ENCODE measurements at regions not wholly inside any gene's neighbourhood (a gene's known extent, or its start where the extent isn't known, plus 50 kb on each side); places are given as distances from the start of the nearest gene placed in this dataset.

DNA sequence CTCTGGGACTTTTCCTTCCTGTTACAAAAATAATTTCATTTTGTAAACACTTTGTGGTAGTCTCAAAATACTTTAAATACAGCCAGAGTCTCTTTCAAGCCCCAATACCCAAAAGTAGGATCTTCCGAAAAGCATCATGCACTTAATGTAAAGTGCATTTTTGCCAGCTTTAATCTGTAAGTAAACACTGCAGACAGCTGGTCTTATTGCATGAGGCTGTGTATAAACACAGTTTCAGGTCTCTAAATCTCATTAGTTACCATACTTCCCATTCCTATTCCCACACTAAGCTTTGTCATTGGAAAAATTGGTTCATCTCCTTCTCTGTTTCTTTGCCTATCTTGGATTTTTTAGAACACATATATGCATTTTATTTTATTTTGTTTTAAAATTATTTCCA is 87.6 kb upstream of the GNAI1 start:
- DNase-seq (ENCODE audit: low read depth, low spot score) = no peak
- ChIA-PET CTCF (interaction anchor here (0.7 to 5.7 kb wide), 17 partner anchors 13 to 1912 kb away, joined by 3 to 131 read pairs (median 9); no protein-coding TSS in a partner anchor), POLR2A (no interaction called here)
- Histone ChIP-seq H4K20me1 (replicated peaks; ENCODE audit: control insufficient read depth, extremely low read depth, insufficient read depth, low read length) (no peaks in the 10 kb centered on the region), H3K27ac (ENCODE audit: insufficient read depth, low read depth, low read length) (no peak overlapping the region), H3K4me2 (ENCODE audit: insufficient read depth, low read length) (no peak overlapping the region), H3K27me3 (ENCODE audit: control insufficient read depth in 2 of 2, insufficient read depth in 2 of 2, low read length in 2 of 2) (no peaks in the 10 kb centered on the region), H3K36me3 (ENCODE audit: control insufficient read depth in 2 of 2, extremely low read depth in 1 of 2, insufficient read depth in 2 of 2, low read length in 2 of 2) (no peaks in the 10 kb centered on the region), H3K9ac (replicated peaks; ENCODE audit: extremely low read depth, insufficient read depth, low read length) (no peak overlapping the region), H3K9me1 (replicated peaks; ENCODE audit: control insufficient read depth, extremely low read depth, insufficient read depth, low read length) (no peaks in the 10 kb centered on the region), H2AFZ (ENCODE audit: low read depth, low read length) (no peak overlapping the region), H3K79me2 (ENCODE audit: control insufficient read depth, insufficient read depth, low read length) (no peaks in the 10 kb centered on the region), H3K9me3 (replicated peaks; ENCODE audit: control insufficient read depth, insufficient read depth, low read length) (no peaks in the 10 kb centered on the region), H3K4me1 (ENCODE audit: control insufficient read depth, extremely low read depth, insufficient read depth, low read length) (no peaks in the 10 kb centered on the region), H3K4me3 (replicated peaks in 1 of 3; ENCODE audit: insufficient read depth in 1 of 3, low read depth in 1 of 3, low read length in 3 of 3) (no peak overlapping the region)
- intact Hi-C loops (cut with micrococcal nuclease) (no loop called here), dilution Hi-C loops (cut with MboI; ENCODE audit: extremely low pct_ligation_motif_present, low sequenced_read_pairs) (no loop called here)
- no TSS peak for BruUV-seq (replicated peaks)
- no peak for TF ChIP-seq MYC (IDR thresholded peaks at IDR 0.05; ENCODE audit: low read depth, low read length)
- TF ChIP-seq JUN (IDR thresholded peaks at IDR 0.05; ENCODE audit: borderline replicate concordance, insufficient read depth, insufficient read length, low read depth) = no peak
- no peak for TF ChIP-seq EZH2 (IDR thresholded peaks at IDR 0.05; ENCODE audit: borderline replicate concordance, low read depth, low read length, severe bottlenecking)
- TF ChIP-seq, protein P1, sequence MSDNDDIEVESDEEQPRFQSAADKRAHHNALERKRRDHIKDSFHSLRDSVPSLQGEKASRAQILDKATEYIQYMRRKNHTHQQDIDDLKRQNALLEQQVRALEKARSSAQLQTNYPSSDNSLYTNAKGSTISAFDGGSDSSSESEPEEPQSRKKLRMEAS (IDR thresholded peaks at IDR 0.05; ENCODE audit: insufficient read depth, insufficient read length) = no peak
- no peak for TF ChIP-seq FOS (IDR thresholded peaks at IDR 0.05; ENCODE audit: borderline replicate concordance, insufficient read depth, low read length)
- no peak for TF ChIP-seq GATA2 (IDR thresholded peaks at IDR 0.05; ENCODE audit: insufficient read depth, insufficient read length, low read depth, low read length)
- no peak for TF ChIP-seq POLR2A (IDR thresholded peaks at IDR 0.05; ENCODE audit: low read depth, low read length)
- TF ChIP-seq POLR2AphosphoS5 (IDR thresholded peaks at IDR 0.05; ENCODE audit: insufficient read depth, low read depth, low read length) = no peak
- TF ChIP-seq, protein P2, sequence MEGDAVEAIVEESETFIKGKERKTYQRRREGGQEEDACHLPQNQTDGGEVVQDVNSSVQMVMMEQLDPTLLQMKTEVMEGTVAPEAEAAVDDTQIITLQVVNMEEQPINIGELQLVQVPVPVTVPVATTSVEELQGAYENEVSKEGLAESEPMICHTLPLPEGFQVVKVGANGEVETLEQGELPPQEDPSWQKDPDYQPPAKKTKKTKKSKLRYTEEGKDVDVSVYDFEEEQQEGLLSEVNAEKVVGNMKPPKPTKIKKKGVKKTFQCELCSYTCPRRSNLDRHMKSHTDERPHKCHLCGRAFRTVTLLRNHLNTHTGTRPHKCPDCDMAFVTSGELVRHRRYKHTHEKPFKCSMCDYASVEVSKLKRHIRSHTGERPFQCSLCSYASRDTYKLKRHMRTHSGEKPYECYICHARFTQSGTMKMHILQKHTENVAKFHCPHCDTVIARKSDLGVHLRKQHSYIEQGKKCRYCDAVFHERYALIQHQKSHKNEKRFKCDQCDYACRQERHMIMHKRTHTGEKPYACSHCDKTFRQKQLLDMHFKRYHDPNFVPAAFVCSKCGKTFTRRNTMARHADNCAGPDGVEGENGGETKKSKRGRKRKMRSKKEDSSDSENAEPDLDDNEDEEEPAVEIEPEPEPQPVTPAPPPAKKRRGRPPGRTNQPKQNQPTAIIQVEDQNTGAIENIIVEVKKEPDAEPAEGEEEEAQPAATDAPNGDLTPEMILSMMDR (IDR thresholded peaks at IDR 0.05; ENCODE audit: extremely low read depth in 1 of 2, insufficient read depth in 1 of 2, low read depth in 1 of 2, low read length in 2 of 2) = no peak
- no peak for FAIRE-seq

Data from endothelial cell of umbilical vein (primary cell).